Endothelial cell of umbilical vein (primary cell): ENCODE measurements at regions not wholly inside any gene's neighbourhood (a gene's known extent, or its start where the extent isn't known, plus 50 kb on each side); places are given as distances from the start of the nearest gene placed in this dataset.

Experiments used
- BruUV-seq: library from RNA; stranded (reverse); fragments of 400-500 nt; replicated peaks from 2 replicates; lab custom pipeline; 2021; lab: Mats Ljungman, UMichigan
- CTCF ChIA-PET: fragments of 300-600, 350-600 bp; sonication (Branson Sonifier 250); formaldehyde crosslinking; loops from one replicate; lab custom pipeline; 2021; ENCODE audit warnings: antibody characterized with exemption, inconsistent platforms; lab: Charles Lee
- POLR2A ChIA-PET: fragments of 300-600, 350-600 bp; sonication (Branson Sonifier 250); formaldehyde crosslinking; loops from one replicate; lab custom pipeline; 2021; ENCODE audit warnings: antibody characterized with exemption, inconsistent platforms; lab: Charles Lee
- DNase-seq: peaks from one replicate; pipeline ENCODE4 v3.0.0-alpha.2; 2011; ENCODE audit warnings: low read depth, low spot score
- FAIRE-seq: peaks from 2 replicates; lab custom pipeline; 2011; peaks lifted over from hg19 to GRCh38; lab: Jason Lieb, UNC
- H2AFZ ChIP-seq: 2 replicates; pipeline ENCODE4 v1.6.0; 2012; ENCODE audit warnings: low read depth, low read length, control low read depth, inconsistent platforms
- H3K27ac ChIP-seq: 2 replicates; pipeline ENCODE4 v1.5.1; 2011; ENCODE audit warnings: low read depth, mild to moderate bottlenecking, control low read depth, low read length, moderate library complexity; ENCODE audit not compliant: insufficient read depth
- H3K27me3 ChIP-seq, 2 experiments: 2 replicates each; pipeline versions ENCODE4 v1.6.0 to v1.6.1; 2011; ENCODE audit warnings: low read length in 2 of 2, mixed read lengths in 1 of 2; ENCODE audit not compliant: control insufficient read depth in 2 of 2, insufficient read depth in 2 of 2
- H3K36me3 ChIP-seq, 2 experiments: 2 replicates in 1 of 2; 3 replicates in 1 of 2; pipeline ENCODE4 v1.5.1; 2011; ENCODE audit warnings: low read length in 2 of 2, mild to moderate bottlenecking in 1 of 2, moderate library complexity in 1 of 2; ENCODE audit not compliant: control insufficient read depth in 2 of 2, insufficient read depth in 2 of 2; ENCODE audit errors: extremely low read depth in 1 of 2
- H3K4me1 ChIP-seq: 3 replicates; pipeline ENCODE4 v1.5.1; 2011; ENCODE audit warnings: mild to moderate bottlenecking, low read length; ENCODE audit not compliant: control insufficient read depth, insufficient read depth; ENCODE audit errors: extremely low read depth
- H3K4me2 ChIP-seq: 2 replicates; pipeline ENCODE4 v1.6.1; 2011; ENCODE audit warnings: low read length, control low read depth, mixed read lengths; ENCODE audit not compliant: insufficient read depth
- H3K4me3 ChIP-seq, 3 experiments: fragments of 200-600 bp in 1 of 3; sonication (generic), shearing (Covaris generic) in 1 of 3; replicated peaks in 1 of 3; 2 replicates each; pipeline ENCODE4 v1.5.1; 2011 to 2016; ENCODE audit warnings: control low read depth in 3 of 3, low read length in 3 of 3, mild to moderate bottlenecking in 2 of 3, inconsistent platforms in 1 of 3, low read depth in 1 of 3, moderate library complexity in 1 of 3; ENCODE audit not compliant: insufficient read depth in 1 of 3
- H3K79me2 ChIP-seq: 2 replicates; pipeline ENCODE4 v1.6.0; 2012; ENCODE audit warnings: low read length, inconsistent platforms; ENCODE audit not compliant: control insufficient read depth, insufficient read depth
- H3K9ac ChIP-seq: replicated peaks from 2 replicates; pipeline ENCODE3; 2011; ENCODE audit warnings: low read length, control low read depth; ENCODE audit not compliant: insufficient read depth; ENCODE audit errors: extremely low read depth
- H3K9me1 ChIP-seq: replicated peaks from 3 replicates; pipeline ENCODE4 v1.6.0; 2011; ENCODE audit warnings: mild to moderate bottlenecking, low read length; ENCODE audit not compliant: control insufficient read depth, insufficient read depth; ENCODE audit errors: extremely low read depth
- H3K9me3 ChIP-seq: replicated peaks from 2 replicates; pipeline ENCODE4 v1.5.1; 2012; ENCODE audit warnings: low read length, inconsistent platforms; ENCODE audit not compliant: control insufficient read depth, insufficient read depth
- H4K20me1 ChIP-seq: replicated peaks from 2 replicates; pipeline ENCODE3; 2011; ENCODE audit warnings: mild to moderate bottlenecking, low read length; ENCODE audit not compliant: control insufficient read depth, insufficient read depth; ENCODE audit errors: extremely low read depth
- EZH2 ChIP-seq: IDR thresholded peaks from 2 replicates; pipeline ENCODE4 v1.6.1; 2012; ENCODE audit warnings: borderline replicate concordance, low read depth, mild to moderate bottlenecking, moderate library complexity, low read length, inconsistent platforms; ENCODE audit not compliant: severe bottlenecking
- FOS ChIP-seq: IDR thresholded peaks from 2 replicates; pipeline ENCODE4 v1.6.1; 2011; ENCODE audit warnings: mild to moderate bottlenecking, low read length, moderate library complexity, borderline replicate concordance; ENCODE audit not compliant: insufficient read depth
- GATA2 ChIP-seq: IDR thresholded peaks from 2 replicates; pipeline ENCODE4 v1.7.0; 2011; ENCODE audit warnings: low read depth, mild to moderate bottlenecking, moderate library complexity, mixed read lengths, low read length; ENCODE audit not compliant: insufficient read length, insufficient read depth
- JUN ChIP-seq: IDR thresholded peaks from 2 replicates; pipeline ENCODE4 v1.6.1; 2011; ENCODE audit warnings: borderline replicate concordance, low read depth; ENCODE audit not compliant: insufficient read length, insufficient read depth
- MYC ChIP-seq: IDR thresholded peaks from one replicate; pipeline ENCODE4 v1.6.1; 2011; ENCODE audit warnings: mild to moderate bottlenecking, low read depth, low read length
- POLR2A ChIP-seq: IDR thresholded peaks from 2 replicates; pipeline ENCODE4 v1.6.1; 2012; ENCODE audit warnings: low read depth, mild to moderate bottlenecking, control low read depth, low read length
- POLR2AphosphoS5 ChIP-seq: IDR thresholded peaks from 2 replicates; pipeline ENCODE4 v1.6.1; 2012; ENCODE audit warnings: low read depth, mild to moderate bottlenecking, control low read depth, low read length, moderate library complexity; ENCODE audit not compliant: insufficient read depth
- dilution Hi-C: fragments of 300-500 bp; cut with MboI; formaldehyde crosslinking; loops from one replicate; pipeline ENCODE4 v1.15.0; 2019; ENCODE audit warnings: low sequenced_read_pairs; ENCODE audit not compliant: extremely low pct_ligation_motif_present
- intact Hi-C: fragments of 100-400 bp; cut with micrococcal nuclease; formaldehyde crosslinking; loops from one replicate; pipeline ENCODE4 v1.10.0; 2022
- TF ChIP-seq, protein P1 (sequence below), 2 donors: IDR thresholded peaks; 1 replicate in 1 of 2; 2 replicates in 1 of 2; pipeline ENCODE4 v1.5.1; 2011; ENCODE audit warnings: low read length in 2 of 2, mild to moderate bottlenecking in 2 of 2, moderate library complexity in 2 of 2, control low read depth in 1 of 2, inconsistent platforms in 1 of 2, low read depth in 1 of 2; ENCODE audit not compliant: insufficient read depth in 1 of 2; ENCODE audit errors: extremely low read depth in 1 of 2

DNA sequence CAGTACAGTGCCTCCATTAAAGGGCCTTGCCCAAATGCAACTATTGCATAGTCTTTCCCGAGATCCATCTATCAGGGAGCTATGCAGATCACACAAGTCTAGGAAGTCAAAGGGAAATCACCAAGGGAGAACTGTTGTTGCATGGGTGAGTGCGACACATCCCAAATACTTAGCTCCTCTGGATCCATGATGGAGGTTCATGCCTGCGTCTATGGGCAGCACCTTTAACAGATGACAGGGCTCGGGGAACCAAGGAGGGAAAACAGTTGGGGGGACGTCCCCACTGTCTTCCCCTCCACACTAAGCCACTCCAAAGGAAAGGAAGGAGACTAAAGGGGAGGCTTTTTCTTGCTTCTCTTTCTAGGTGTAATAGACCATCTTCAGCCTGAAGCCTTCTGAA is 552.8 kb upstream of the PKDCC start:
- no TSS peak for BruUV-seq
- Histone ChIP-seq H3K4me1 (no peaks in the 10 kb centered on the region), H4K20me1 (no peaks in the 10 kb centered on the region), H3K9me3 (peaks cover 3% of the 10 kb centered on the region), H3K27me3 (no peaks in the 10 kb centered on the region), H3K4me3 (no peak overlapping the region), H3K79me2 (no peaks in the 10 kb centered on the region), H3K9ac (no peak overlapping the region), H3K4me2 (no peak overlapping the region), H3K36me3 (no peaks in the 10 kb centered on the region), H2AFZ (no peak overlapping the region), H3K9me1 (no peaks in the 10 kb centered on the region), H3K27ac (no peak overlapping the region)
- FAIRE-seq (no peak), DNase-seq (no peak)
- CTCF ChIA-PET, result no interaction called here
- dilution Hi-C loops, result no loop called here
- intact Hi-C loops, result no loop called here
- POLR2A ChIA-PET, result no interaction called here
- TF ChIP-seq EZH2, result no peak
- no peak for TF ChIP-seq FOS
- no peak for TF ChIP-seq MYC
- TF ChIP-seq JUN, result no peak
- no peak for TF ChIP-seq GATA2
- TF ChIP-seq POLR2A, result no peak
- TF ChIP-seq, protein P1, sequence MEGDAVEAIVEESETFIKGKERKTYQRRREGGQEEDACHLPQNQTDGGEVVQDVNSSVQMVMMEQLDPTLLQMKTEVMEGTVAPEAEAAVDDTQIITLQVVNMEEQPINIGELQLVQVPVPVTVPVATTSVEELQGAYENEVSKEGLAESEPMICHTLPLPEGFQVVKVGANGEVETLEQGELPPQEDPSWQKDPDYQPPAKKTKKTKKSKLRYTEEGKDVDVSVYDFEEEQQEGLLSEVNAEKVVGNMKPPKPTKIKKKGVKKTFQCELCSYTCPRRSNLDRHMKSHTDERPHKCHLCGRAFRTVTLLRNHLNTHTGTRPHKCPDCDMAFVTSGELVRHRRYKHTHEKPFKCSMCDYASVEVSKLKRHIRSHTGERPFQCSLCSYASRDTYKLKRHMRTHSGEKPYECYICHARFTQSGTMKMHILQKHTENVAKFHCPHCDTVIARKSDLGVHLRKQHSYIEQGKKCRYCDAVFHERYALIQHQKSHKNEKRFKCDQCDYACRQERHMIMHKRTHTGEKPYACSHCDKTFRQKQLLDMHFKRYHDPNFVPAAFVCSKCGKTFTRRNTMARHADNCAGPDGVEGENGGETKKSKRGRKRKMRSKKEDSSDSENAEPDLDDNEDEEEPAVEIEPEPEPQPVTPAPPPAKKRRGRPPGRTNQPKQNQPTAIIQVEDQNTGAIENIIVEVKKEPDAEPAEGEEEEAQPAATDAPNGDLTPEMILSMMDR (IDR thresholded peaks at IDR 0.05; ENCODE audit: extremely low read depth in 1 of 2, insufficient read depth in 1 of 2, low read depth in 1 of 2, low read length in 2 of 2), result no peak

DNA sequence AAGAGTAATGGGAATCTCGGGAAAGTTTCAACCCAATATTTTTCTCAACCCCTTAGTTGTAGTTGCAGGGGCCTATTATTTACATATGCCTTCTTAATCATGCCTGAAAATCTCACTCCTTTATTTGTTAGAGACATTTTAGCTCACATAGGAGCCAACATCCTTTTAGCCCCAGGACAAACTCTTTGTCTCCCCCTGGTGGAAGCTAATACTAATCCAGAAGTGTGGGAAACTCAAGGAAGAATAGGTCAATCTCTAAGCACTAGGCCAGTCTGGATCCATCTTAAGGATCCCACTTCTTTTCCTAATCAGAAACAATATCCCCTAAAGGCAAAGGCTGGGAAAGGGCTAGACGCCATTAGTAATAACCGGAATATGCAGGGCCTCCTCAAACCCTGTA is 550.9 kb upstream of the PKDCC start:
- no TSS peak for BruUV-seq
- Histone ChIP-seq H3K36me3 (no peaks in the 10 kb centered on the region), H3K9ac (no peak overlapping the region), H3K27me3 (no peaks in the 10 kb centered on the region), H3K9me1 (no peaks in the 10 kb centered on the region), H3K4me3 (no peak overlapping the region), H3K9me3 (peaks cover 3% of the 10 kb centered on the region), H2AFZ (no peak overlapping the region), H3K4me2 (no peak overlapping the region), H3K27ac (no peak overlapping the region), H3K4me1 (no peaks in the 10 kb centered on the region), H4K20me1 (no peaks in the 10 kb centered on the region), H3K79me2 (no peaks in the 10 kb centered on the region)
- dilution Hi-C loops (no loop called here), intact Hi-C loops (no loop called here)
- ChIA-PET POLR2A (no interaction called here), CTCF (no interaction called here)
- TF ChIP-seq POLR2A (no peak), POLR2AphosphoS5 (no peak), JUN (no peak), MYC (no peak)
- FAIRE-seq (no peak), DNase-seq (no peak)
